ENCODE measurements at regions not wholly inside any gene's neighbourhood (a gene's known extent, or its start where the extent isn't known, plus 50 kb on each side); places are given as distances from the start of the nearest gene placed in this dataset.

DNA sequence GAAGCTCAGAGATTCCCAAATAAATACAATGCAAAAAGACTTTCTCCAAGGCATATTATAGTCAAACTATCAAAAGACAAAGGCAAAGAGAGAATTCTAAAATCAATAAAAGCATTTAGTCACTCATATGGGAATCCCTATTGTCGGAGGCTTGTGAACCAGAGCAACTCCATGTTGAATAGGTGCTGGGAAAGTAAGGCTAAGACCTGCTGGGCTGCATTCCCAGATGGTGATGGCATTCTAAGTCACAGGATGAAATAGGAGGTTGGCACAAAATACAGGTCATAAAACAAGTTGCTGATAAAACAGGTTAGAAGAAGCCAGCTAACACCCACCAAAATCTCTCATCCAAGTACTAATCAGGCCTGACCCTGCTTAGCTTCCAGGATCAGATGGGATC, 84.5 kb downstream of the JRKL start:
- TF ChIP-seq, protein P1, sequence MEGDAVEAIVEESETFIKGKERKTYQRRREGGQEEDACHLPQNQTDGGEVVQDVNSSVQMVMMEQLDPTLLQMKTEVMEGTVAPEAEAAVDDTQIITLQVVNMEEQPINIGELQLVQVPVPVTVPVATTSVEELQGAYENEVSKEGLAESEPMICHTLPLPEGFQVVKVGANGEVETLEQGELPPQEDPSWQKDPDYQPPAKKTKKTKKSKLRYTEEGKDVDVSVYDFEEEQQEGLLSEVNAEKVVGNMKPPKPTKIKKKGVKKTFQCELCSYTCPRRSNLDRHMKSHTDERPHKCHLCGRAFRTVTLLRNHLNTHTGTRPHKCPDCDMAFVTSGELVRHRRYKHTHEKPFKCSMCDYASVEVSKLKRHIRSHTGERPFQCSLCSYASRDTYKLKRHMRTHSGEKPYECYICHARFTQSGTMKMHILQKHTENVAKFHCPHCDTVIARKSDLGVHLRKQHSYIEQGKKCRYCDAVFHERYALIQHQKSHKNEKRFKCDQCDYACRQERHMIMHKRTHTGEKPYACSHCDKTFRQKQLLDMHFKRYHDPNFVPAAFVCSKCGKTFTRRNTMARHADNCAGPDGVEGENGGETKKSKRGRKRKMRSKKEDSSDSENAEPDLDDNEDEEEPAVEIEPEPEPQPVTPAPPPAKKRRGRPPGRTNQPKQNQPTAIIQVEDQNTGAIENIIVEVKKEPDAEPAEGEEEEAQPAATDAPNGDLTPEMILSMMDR (conservative IDR thresholded peaks at IDR 0.05; ENCODE audit: low read depth, low read length) = no peak
- TF ChIP-seq POLR2A (IDR thresholded peaks at IDR 0.05; ENCODE audit: low read depth, low read length) (no peak), RCOR1 (IDR thresholded peaks at IDR 0.05; ENCODE audit: insufficient replicate concordance, low read length) (no peak), BHLHE40 (IDR thresholded peaks at IDR 0.05; ENCODE audit: low read depth, low read length) (no peak), CEBPB (IDR thresholded peaks at IDR 0.05; ENCODE audit: low read depth, low read length) (no peak), MAFK (IDR thresholded peaks at IDR 0.05; ENCODE audit: low read depth, low read length) (no peak), CHD1 (IDR thresholded peaks at IDR 0.05; ENCODE audit: low read depth, low read length) (no peak), RFX5 (IDR thresholded peaks at IDR 0.05; ENCODE audit: low read depth, low read length) (no peak), MXI1 (IDR thresholded peaks at IDR 0.05; ENCODE audit: borderline replicate concordance, low read depth, low read length) (no peak), RAD21 (IDR thresholded peaks at IDR 0.05; ENCODE audit: low read length) (no peak)
- TF ChIP-seq, protein P2, sequence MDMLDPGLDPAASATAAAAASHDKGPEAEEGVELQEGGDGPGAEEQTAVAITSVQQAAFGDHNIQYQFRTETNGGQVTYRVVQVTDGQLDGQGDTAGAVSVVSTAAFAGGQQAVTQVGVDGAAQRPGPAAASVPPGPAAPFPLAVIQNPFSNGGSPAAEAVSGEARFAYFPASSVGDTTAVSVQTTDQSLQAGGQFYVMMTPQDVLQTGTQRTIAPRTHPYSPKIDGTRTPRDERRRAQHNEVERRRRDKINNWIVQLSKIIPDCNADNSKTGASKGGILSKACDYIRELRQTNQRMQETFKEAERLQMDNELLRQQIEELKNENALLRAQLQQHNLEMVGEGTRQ (IDR thresholded peaks at IDR 0.05; ENCODE audit: low read depth, low read length) = no peak
- TF ChIP-seq, protein P3, sequence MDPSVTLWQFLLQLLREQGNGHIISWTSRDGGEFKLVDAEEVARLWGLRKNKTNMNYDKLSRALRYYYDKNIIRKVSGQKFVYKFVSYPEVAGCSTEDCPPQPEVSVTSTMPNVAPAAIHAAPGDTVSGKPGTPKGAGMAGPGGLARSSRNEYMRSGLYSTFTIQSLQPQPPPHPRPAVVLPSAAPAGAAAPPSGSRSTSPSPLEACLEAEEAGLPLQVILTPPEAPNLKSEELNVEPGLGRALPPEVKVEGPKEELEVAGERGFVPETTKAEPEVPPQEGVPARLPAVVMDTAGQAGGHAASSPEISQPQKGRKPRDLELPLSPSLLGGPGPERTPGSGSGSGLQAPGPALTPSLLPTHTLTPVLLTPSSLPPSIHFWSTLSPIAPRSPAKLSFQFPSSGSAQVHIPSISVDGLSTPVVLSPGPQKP (IDR thresholded peaks at IDR 0.05; ENCODE audit: borderline replicate concordance, low read depth, low read length) = no peak

Measured in IMR-90 (cell line).